Fibroblast of lung (primary cell): ENCODE measurements at regions not wholly inside any gene's neighbourhood (a gene's known extent, or its start where the extent isn't known, plus 50 kb on each side); places are given as distances from the start of the nearest gene placed in this dataset.
A peak's percentile ranks its signal among the peaks of the same experiment; 100 is the strongest.

Source experiments
- DNase-seq, 2 donors: peaks; one replicate each; pipeline versions ENCODE4 v3.0.0 to v3.0.0-alpha.2; 2010; ENCODE audit warnings: low read depth in 2 of 2
- H2AFZ ChIP-seq: 2 replicates; pipeline ENCODE4 v1.5.1; 2012; ENCODE audit warnings: low read length, control low read depth, inconsistent platforms
- H3K27ac ChIP-seq: 2 replicates; pipeline ENCODE4 v1.5.1; 2011; ENCODE audit warnings: low read length, control low read depth; ENCODE audit not compliant: insufficient read depth
- H3K27me3 ChIP-seq: 2 replicates; pipeline ENCODE4 v1.5.1; 2011; ENCODE audit warnings: mild to moderate bottlenecking, low read length; ENCODE audit not compliant: control insufficient read depth, insufficient read depth
- H3K36me3 ChIP-seq: 2 replicates; pipeline ENCODE4 v1.5.1; 2011; ENCODE audit warnings: low read length; ENCODE audit not compliant: control insufficient read depth, insufficient read depth
- H3K4me1 ChIP-seq: 2 replicates; pipeline ENCODE4 v1.5.1; 2011; ENCODE audit warnings: low read length; ENCODE audit not compliant: control insufficient read depth, insufficient read depth; ENCODE audit errors: extremely low read depth
- H3K4me2 ChIP-seq: 2 replicates; pipeline ENCODE4 v1.5.1; 2011; ENCODE audit warnings: low read length, control low read depth; ENCODE audit not compliant: insufficient read depth; ENCODE audit errors: extremely low read depth
- H3K4me3 ChIP-seq, 4 experiments: fragments of 200-600 bp in 1 of 4; sonication (generic) in 1 of 4; replicated peaks in 1 of 4; 2 replicates each; pipeline ENCODE4 v1.5.1; 2011 to 2016; ENCODE audit warnings: low read length in 4 of 4, low read depth in 3 of 4, mild to moderate bottlenecking in 3 of 4, control low read depth in 2 of 4, inconsistent platforms in 1 of 4, mixed read lengths in 1 of 4; ENCODE audit not compliant: insufficient read depth in 1 of 4; ENCODE audit errors: control extremely low read depth in 1 of 4
- H3K79me2 ChIP-seq: 2 replicates; pipeline ENCODE4 v1.5.1; 2012; ENCODE audit warnings: mild to moderate bottlenecking, low read length, inconsistent platforms; ENCODE audit not compliant: control insufficient read depth, insufficient read depth
- H3K9ac ChIP-seq: 2 replicates; pipeline ENCODE4 v1.5.1; 2011; ENCODE audit warnings: mild to moderate bottlenecking, low read length, control low read depth; ENCODE audit not compliant: insufficient read depth
- H3K9me3 ChIP-seq: 2 replicates; pipeline ENCODE4 v1.5.1; 2012; ENCODE audit warnings: low read depth, low read length; ENCODE audit not compliant: control insufficient read depth, insufficient read depth
- H4K20me1 ChIP-seq: 2 replicates; pipeline ENCODE4 v1.5.1; 2011; ENCODE audit warnings: low read length; ENCODE audit not compliant: control insufficient read depth, insufficient read depth; ENCODE audit errors: extremely low read depth
- EZH2 ChIP-seq: IDR thresholded peaks from 2 replicates; pipeline ENCODE4 v1.5.1; 2012; ENCODE audit warnings: low read length, control low read depth, mild to moderate bottlenecking; ENCODE audit errors: missing control alignments
- TF ChIP-seq, protein P1 (sequence below), 2 donors: IDR thresholded peaks in 1 of 2; conservative IDR thresholded peaks in 1 of 2; 1 replicate in 1 of 2; 2 replicates in 1 of 2; pipeline ENCODE4 v1.5.1; 2011 to 2012; ENCODE audit warnings: low read length in 2 of 2, control low read depth in 1 of 2, inconsistent platforms in 1 of 2, low read depth in 1 of 2, mild to moderate bottlenecking in 1 of 2

GRCh38 chr6:109311471-109311870 lies 70.8 kb downstream of the CD164 start:
- Histone ChIP-seq H3K27ac (no peak overlapping the region), H3K9ac (no peak overlapping the region), H3K9me3 (no peaks in the 10 kb centered on the region), H3K27me3 (no peaks in the 10 kb centered on the region), H3K4me1 (no peaks in the 10 kb centered on the region), H3K4me2 (no peak overlapping the region), H4K20me1 (no peaks in the 10 kb centered on the region), H3K36me3 (no peaks in the 10 kb centered on the region), H3K79me2 (no peaks in the 10 kb centered on the region), H2AFZ (no peak overlapping the region), H3K4me3 (no peak overlapping the region)
- TF ChIP-seq EZH2: no peak
- TF ChIP-seq, protein P1, sequence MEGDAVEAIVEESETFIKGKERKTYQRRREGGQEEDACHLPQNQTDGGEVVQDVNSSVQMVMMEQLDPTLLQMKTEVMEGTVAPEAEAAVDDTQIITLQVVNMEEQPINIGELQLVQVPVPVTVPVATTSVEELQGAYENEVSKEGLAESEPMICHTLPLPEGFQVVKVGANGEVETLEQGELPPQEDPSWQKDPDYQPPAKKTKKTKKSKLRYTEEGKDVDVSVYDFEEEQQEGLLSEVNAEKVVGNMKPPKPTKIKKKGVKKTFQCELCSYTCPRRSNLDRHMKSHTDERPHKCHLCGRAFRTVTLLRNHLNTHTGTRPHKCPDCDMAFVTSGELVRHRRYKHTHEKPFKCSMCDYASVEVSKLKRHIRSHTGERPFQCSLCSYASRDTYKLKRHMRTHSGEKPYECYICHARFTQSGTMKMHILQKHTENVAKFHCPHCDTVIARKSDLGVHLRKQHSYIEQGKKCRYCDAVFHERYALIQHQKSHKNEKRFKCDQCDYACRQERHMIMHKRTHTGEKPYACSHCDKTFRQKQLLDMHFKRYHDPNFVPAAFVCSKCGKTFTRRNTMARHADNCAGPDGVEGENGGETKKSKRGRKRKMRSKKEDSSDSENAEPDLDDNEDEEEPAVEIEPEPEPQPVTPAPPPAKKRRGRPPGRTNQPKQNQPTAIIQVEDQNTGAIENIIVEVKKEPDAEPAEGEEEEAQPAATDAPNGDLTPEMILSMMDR (conservative IDR thresholded peaks at IDR 0.05 in 1 of 2, IDR thresholded peaks at IDR 0.05 in 1 of 2; ENCODE audit: low read depth in 1 of 2, low read length in 2 of 2): no peak
- DNase-seq: no peak

- Histone ChIP-seq H2AFZ (no peak overlapping the region), H3K27ac (no peak overlapping the region), H3K27me3 (no peaks in the 10 kb centered on the region), H3K4me1 (no peaks in the 10 kb centered on the region), H3K79me2 (no peaks in the 10 kb centered on the region), H4K20me1 (no peaks in the 10 kb centered on the region), H3K9ac (no peak overlapping the region), H3K9me3 (no peaks in the 10 kb centered on the region), H3K4me3 (no peak overlapping the region), H3K4me2 (no peak overlapping the region), H3K36me3 (no peaks in the 10 kb centered on the region)
- DNase-seq: no peak
- TF ChIP-seq EZH2: no peak
- TF ChIP-seq, protein P1 (conservative IDR thresholded peaks at IDR 0.05 in 1 of 2, IDR thresholded peaks at IDR 0.05 in 1 of 2; ENCODE audit: low read depth in 1 of 2, low read length in 2 of 2): no peak
Observed at GRCh38 chr6:109309917-109310316, 72.3 kb downstream of the CD164 start.

DNA sequence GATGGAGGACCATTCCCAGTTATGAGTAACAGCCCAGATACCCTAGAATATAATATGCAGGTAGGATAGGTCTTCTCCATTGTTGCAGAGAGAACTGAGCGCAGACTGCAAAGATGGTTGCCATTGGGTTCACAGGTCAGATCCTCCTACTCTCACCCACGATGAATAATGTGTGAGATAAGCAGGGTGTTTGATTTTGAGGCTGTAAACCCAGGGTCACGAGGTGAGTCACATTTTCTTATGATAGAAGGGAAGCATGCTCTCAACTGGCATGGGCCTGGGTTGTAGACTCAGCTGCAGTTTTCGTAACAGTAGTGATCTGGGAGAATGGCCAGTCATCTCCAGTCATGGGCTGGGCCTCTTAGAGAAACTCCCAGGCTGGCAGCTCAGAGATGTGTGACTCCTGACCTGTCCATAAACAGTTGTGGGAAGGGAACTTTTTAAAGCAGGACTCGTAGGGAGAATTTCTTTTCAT lies 74.2 kb downstream of the CD164 start:
- Histone ChIP-seq H3K9me3 (no peaks in the 10 kb centered on the region), H3K4me2 (no peak overlapping the region)

More for the DNA sequence above, 74.2 kb downstream of the CD164 start:
- no peak overlapping the region for H3K9ac ChIP-seq
- H3K79me2 ChIP-seq: no peaks in the 10 kb centered on the region
- TF ChIP-seq, protein P1 (conservative IDR thresholded peaks at IDR 0.05 in 1 of 2, IDR thresholded peaks at IDR 0.05 in 1 of 2; ENCODE audit: low read depth in 1 of 2, low read length in 2 of 2): no peak
- H2AFZ ChIP-seq: no peak overlapping the region
- no peaks in the 10 kb centered on the region for H4K20me1 ChIP-seq
- no peaks in the 10 kb centered on the region for H3K4me1 ChIP-seq
- H3K4me3 ChIP-seq: no peak overlapping the region
- no peak overlapping the region for H3K27ac ChIP-seq
- no peaks in the 10 kb centered on the region for H3K27me3 ChIP-seq
- peak; percentile 51 to 70 for DNase-seq
- no peaks in the 10 kb centered on the region for H3K36me3 ChIP-seq
